ENCODE measurements at regions not wholly inside any gene's neighbourhood (a gene's known extent, or its start where the extent isn't known, plus 50 kb on each side); places are given as distances from the start of the nearest gene placed in this dataset.
A peak's percentile ranks its signal among the peaks of the same experiment; 100 is the strongest.

- no peak for DNase-seq (ENCODE audit: low read depth)
These were observed 458.9 kb downstream of the COG6 start for GRCh38 chr13:40114305-40114896.

GRCh38 chr13:40115426-40115825 lies 460.0 kb downstream of the COG6 start:
- no peak for DNase-seq (ENCODE audit: low read depth)

GRCh38 chr13:40116008-40116407 lies 460.5 kb downstream of the COG6 start:
- peak; percentile 89 for DNase-seq (ENCODE audit: low read depth)

GRCh38 chr13:40118337-40118736 lies 462.9 kb downstream of the COG6 start:
- DNase-seq (ENCODE audit: low read depth) = no peak

GRCh38 chr13:40119852-40120251 lies 464.4 kb downstream of the COG6 start:
- DNase-seq (ENCODE audit: low read depth) = no peak

- no peak for DNase-seq (ENCODE audit: low read depth)
These were observed 464.8 kb downstream of the COG6 start for GRCh38 chr13:40120288-40120687.

GRCh38 chr13:40120781-40121180 lies 465.3 kb downstream of the COG6 start:
- DNase-seq (ENCODE audit: low read depth) = peak; percentile 34

- DNase-seq (ENCODE audit: low read depth) = no peak
These were observed 466.3 kb downstream of the COG6 start for GRCh38 chr13:40121722-40122121.

GRCh38 chr13:40123962-40124632 lies 468.6 kb downstream of the COG6 start:
- DNase-seq (ENCODE audit: low read depth) = no peak

- DNase-seq (ENCODE audit: low read depth) = no peak
These were observed 469.2 kb downstream of the COG6 start for GRCh38 chr13:40124633-40125015.

GRCh38 chr13:40125336-40125735 lies 469.9 kb downstream of the COG6 start:
- DNase-seq (ENCODE audit: low read depth) = no peak

- DNase-seq (ENCODE audit: low read depth) = no peak
These were observed 471.0 kb downstream of the COG6 start for GRCh38 chr13:40126306-40127085.

GRCh38 chr13:40127476-40127875 lies 472.0 kb downstream of the COG6 start:
- DNase-seq (ENCODE audit: low read depth) = no peak

GRCh38 chr13:40127925-40128324 lies 472.5 kb downstream of the COG6 start:
- DNase-seq (ENCODE audit: low read depth) = no peak

- DNase-seq (ENCODE audit: low read depth) = no peak
These were observed 474.0 kb downstream of the COG6 start for GRCh38 chr13:40129467-40129866.

GRCh38 chr13:40130871-40131636 lies 475.6 kb downstream of the COG6 start:
- peak; percentile 74 for DNase-seq (ENCODE audit: low read depth)

- no peak for DNase-seq (ENCODE audit: low read depth)
These were observed 476.8 kb downstream of the COG6 start for GRCh38 chr13:40132249-40132648.

- no peak for DNase-seq (ENCODE audit: low read depth)
These were observed 481.4 kb downstream of the COG6 start for GRCh38 chr13:40136896-40137295.

- peak; percentile 22 for DNase-seq (ENCODE audit: low read depth)
These were observed 481.9 kb downstream of the COG6 start for GRCh38 chr13:40137400-40137799.

- no peak for DNase-seq (ENCODE audit: low read depth)
These were observed 484.5 kb downstream of the COG6 start for GRCh38 chr13:40139896-40140520.

- DNase-seq (ENCODE audit: low read depth) = peak; percentile 18
These were observed 486.5 kb downstream of the COG6 start for GRCh38 chr13:40141859-40142555.
